ENCODE measurements at regions not wholly inside any gene's neighbourhood (a gene's known extent, or its start where the extent isn't known, plus 50 kb on each side); places are given as distances from the start of the nearest gene placed in this dataset.

DNA sequence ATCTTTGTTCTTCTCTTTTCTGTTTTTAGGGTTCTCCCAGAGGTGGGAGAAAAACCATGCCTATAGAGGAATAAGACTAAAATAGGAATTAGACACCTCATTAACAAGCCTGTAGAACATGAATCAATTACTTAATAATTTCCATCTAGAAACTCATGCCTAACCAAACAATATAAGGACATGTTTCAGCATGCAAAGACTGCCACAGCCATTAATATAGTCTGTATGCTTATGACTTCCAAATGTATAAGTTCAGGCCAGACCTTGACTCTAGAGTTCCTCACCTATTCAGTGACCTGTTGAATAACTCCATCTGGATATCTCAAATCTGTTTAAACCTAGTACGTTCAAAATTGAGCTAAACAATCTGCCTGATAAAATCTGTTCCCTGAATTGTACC, 304.6 kb downstream of the BMP4 start:
- peaks cover 5% of the 10 kb centered on the region for H3K27me3 Mint-ChIP-seq (ENCODE audit: low read depth, poor library complexity)
- no peak for TF ChIP-seq CTCF (IDR thresholded peaks at IDR 0.05)
- H3K36me3 Mint-ChIP-seq (ENCODE audit: low read depth) = no peaks in the 10 kb centered on the region
- no peak overlapping the region for H3K27ac Mint-ChIP-seq
- H3K4me1 Mint-ChIP-seq = peaks cover 32% of the 10 kb centered on the region
- H3K9me3 Mint-ChIP-seq = peaks cover 18% of the 10 kb centered on the region
- DNase-seq = no peak
- H3K4me3 Mint-ChIP-seq = no peak overlapping the region

GRCh38 chr14:53651096-53651740, 305.4 kb downstream of the BMP4 start:
- no peak overlapping the region for H3K4me3 Mint-ChIP-seq
- no peaks in the 10 kb centered on the region for H3K36me3 Mint-ChIP-seq (ENCODE audit: low read depth)
- H3K9me3 Mint-ChIP-seq = peaks cover 24% of the 10 kb centered on the region
- peaks cover under 1% of the 10 kb centered on the region for H3K27me3 Mint-ChIP-seq (ENCODE audit: low read depth, poor library complexity)
- H3K4me1 Mint-ChIP-seq = peaks cover 24% of the 10 kb centered on the region
- no peak for TF ChIP-seq CTCF (IDR thresholded peaks at IDR 0.05)
- DNase-seq = no peak
- no peak overlapping the region for H3K27ac Mint-ChIP-seq

DNA sequence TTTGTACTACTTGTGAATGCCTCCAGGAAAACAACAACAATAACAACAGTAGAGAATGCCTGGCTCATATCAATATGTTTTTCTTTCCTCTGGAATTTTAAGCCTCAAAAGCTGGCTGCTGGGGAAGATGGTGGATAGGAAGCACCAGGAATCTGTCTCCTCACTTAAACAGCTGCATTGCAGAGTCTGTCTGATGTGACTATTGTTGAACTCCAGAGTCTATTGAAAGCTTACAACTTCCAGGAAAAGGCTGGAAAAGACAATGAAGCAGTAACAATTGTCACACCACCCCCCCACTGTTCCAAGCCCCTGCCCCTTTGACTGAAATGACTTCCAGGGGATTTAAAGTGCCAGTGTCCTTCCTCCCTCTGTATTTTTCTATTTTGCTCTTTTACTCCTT, 309.7 kb downstream of the BMP4 start:
- Mint-ChIP-seq H3K36me3 (ENCODE audit: low read depth) (peaks cover 8% of the 10 kb centered on the region), H3K4me1 (no peaks in the 10 kb centered on the region), H3K9me3 (peaks cover 46% of the 10 kb centered on the region), H3K27me3 (ENCODE audit: low read depth, poor library complexity) (no peaks in the 10 kb centered on the region), H3K27ac (no peak overlapping the region), H3K4me3 (no peak overlapping the region)
- no peak for DNase-seq
- TF ChIP-seq CTCF (IDR thresholded peaks at IDR 0.05) = no peak

DNA sequence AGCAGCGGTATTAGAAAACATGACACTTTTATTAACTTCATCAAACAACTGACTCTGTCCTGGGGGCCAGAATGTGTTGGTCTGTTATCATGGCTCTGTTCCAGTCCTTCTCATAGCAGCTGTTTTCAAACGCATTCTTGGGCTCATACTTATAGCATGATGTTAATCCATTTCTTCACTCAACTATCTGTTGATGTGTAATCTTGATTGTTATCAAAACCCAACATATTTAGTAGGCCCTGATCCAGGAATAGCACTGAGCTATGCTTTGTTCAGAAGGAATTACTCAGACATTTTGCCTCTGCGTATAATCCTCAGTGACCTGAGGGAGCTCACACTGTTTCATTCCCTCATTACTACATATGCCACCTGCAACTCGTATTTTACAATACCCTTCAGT, 315.9 kb downstream of the BMP4 start:
- Mint-ChIP-seq H3K36me3 (ENCODE audit: low read depth) (peaks cover 15% of the 10 kb centered on the region), H3K27me3 (ENCODE audit: low read depth, poor library complexity) (no peaks in the 10 kb centered on the region), H3K9me3 (peaks cover 29% of the 10 kb centered on the region), H3K4me1 (no peaks in the 10 kb centered on the region), H3K27ac (no peak overlapping the region), H3K4me3 (no peak overlapping the region)
- no peak for TF ChIP-seq CTCF (IDR thresholded peaks at IDR 0.05)
- DNase-seq = no peak

DNA sequence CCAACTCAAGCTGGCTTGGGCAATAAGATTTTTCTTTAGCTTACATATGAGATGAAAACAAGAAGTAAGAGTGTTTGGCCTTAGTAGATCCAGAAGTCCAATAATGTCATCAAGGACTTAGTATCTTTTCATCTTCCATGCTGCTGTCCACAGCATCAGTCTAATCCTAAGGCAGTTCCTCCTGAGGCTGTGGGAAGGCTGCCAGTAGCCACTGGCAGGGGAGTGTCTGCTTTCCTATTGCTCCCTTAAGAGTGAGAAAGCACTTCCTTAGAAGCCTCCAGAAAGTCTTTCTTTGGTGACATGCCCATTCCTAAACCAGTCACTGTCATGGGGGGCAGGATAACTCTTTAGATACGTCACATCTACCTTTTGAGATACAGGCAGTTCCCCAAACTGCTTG, 317.7 kb downstream of the BMP4 start:
- Mint-ChIP-seq H3K27ac (no peak overlapping the region), H3K27me3 (ENCODE audit: low read depth, poor library complexity) (no peaks in the 10 kb centered on the region), H3K4me1 (peaks cover 6% of the 10 kb centered on the region), H3K4me3 (no peak overlapping the region), H3K36me3 (ENCODE audit: low read depth) (peaks cover 15% of the 10 kb centered on the region), H3K9me3 (peaks cover 22% of the 10 kb centered on the region)
- TF ChIP-seq CTCF (IDR thresholded peaks at IDR 0.05) = no peak
- DNase-seq = no peak

- Mint-ChIP-seq H3K9me3 (no peaks in the 10 kb centered on the region), H3K27me3 (ENCODE audit: low read depth, poor library complexity) (no peaks in the 10 kb centered on the region), H3K4me1 (peaks cover 17% of the 10 kb centered on the region), H3K36me3 (ENCODE audit: low read depth) (no peaks in the 10 kb centered on the region), H3K27ac (peak overlapping the region; percentile 9), H3K4me3 (no peak overlapping the region)
- no peak for DNase-seq
- TF ChIP-seq CTCF (IDR thresholded peaks at IDR 0.05) = no peak
Observed at GRCh38 chr14:53634793-53635192, 321.8 kb downstream of the BMP4 start.
